A172 (cell line): ENCODE measurements at regions not wholly inside any gene's neighbourhood (a gene's known extent, or its start where the extent isn't known, plus 50 kb on each side); places are given as distances from the start of the nearest gene placed in this dataset.

Experiments
- DNase-seq: peaks from one replicate; pipeline ENCODE4 v3.0.0-alpha.2; 2015; ENCODE audit warnings: low spot score

GRCh38 chr1:93744299-93744988 is 62.8 kb upstream of the BCAR3 start:
- peak; percentile 11 for DNase-seq

- no peak for DNase-seq
Observed at GRCh38 chr1:93743465-93743864, 61.8 kb upstream of the BCAR3 start.

- DNase-seq: no peak
Observed at GRCh38 chr1:93740601-93741031, 59.0 kb upstream of the BCAR3 start.

- no peak for DNase-seq
Observed at GRCh38 chr1:93740157-93740556, 58.5 kb upstream of the BCAR3 start.

GRCh38 chr1:93739472-93739871 is 57.8 kb upstream of the BCAR3 start:
- no peak for DNase-seq

GRCh38 chr1:93738926-93739325 is 57.3 kb upstream of the BCAR3 start:
- no peak for DNase-seq

GRCh38 chr1:93738075-93738622 is 56.5 kb upstream of the BCAR3 start:
- peak; percentile 96 for DNase-seq

GRCh38 chr1:93735722-93736121 is 54.1 kb upstream of the BCAR3 start:
- peak; percentile 73 for DNase-seq

- DNase-seq: no peak
Observed at GRCh38 chr1:93734999-93735398, 53.4 kb upstream of the BCAR3 start.

GRCh38 chr1:93733340-93733739 is 51.7 kb upstream of the BCAR3 start:
- DNase-seq: no peak

- no peak for DNase-seq
Observed at GRCh38 chr1:93732514-93732913, 50.9 kb upstream of the BCAR3 start.
